ENCODE measurements at regions not wholly inside any gene's neighbourhood (a gene's known extent, or its start where the extent isn't known, plus 50 kb on each side); places are given as distances from the start of the nearest gene placed in this dataset.

GRCh38 chr3:146827836-146828235 is 222.7 kb upstream of the PLSCR5 start:
- TF ChIP-seq SPI1 (IDR thresholded peaks at IDR 0.05; ENCODE audit: low read depth, low read length) (no peak), POU2F2 (IDR thresholded peaks at IDR 0.05; ENCODE audit: low read depth, low read length) (no peak), TAF1 (IDR thresholded peaks at IDR 0.05; ENCODE audit: low read depth, low read length) (no peak), PAX5 (IDR thresholded peaks at IDR 0.05; ENCODE audit: insufficient read depth, low read length, severe bottlenecking) (no peak), POLR2AphosphoS5 (IDR thresholded peaks at IDR 0.05; ENCODE audit: low read depth, low read length) (no peak)
- no peak for FAIRE-seq
- no peak for DNase-seq (ENCODE audit: insufficient read length, low spot score)

- TF ChIP-seq POLR2AphosphoS5 (IDR thresholded peaks at IDR 0.05; ENCODE audit: low read depth, low read length) (no peak), POLR2A (IDR thresholded peaks at IDR 0.05; ENCODE audit: low read depth, low read length) (no peak), TAF1 (IDR thresholded peaks at IDR 0.05; ENCODE audit: low read depth, low read length) (no peak), SPI1 (IDR thresholded peaks at IDR 0.05; ENCODE audit: low read depth, low read length) (no peak), POU2F2 (IDR thresholded peaks at IDR 0.05; ENCODE audit: low read depth, low read length) (no peak), PAX5 (IDR thresholded peaks at IDR 0.05; ENCODE audit: insufficient read depth, low read length, severe bottlenecking) (no peak)
- no peak for FAIRE-seq
- no peak for DNase-seq (ENCODE audit: insufficient read length, low spot score)
Measured at GRCh38 chr3:146823622-146824021, 218.5 kb upstream of the PLSCR5 start.

- DNase-seq (ENCODE audit: insufficient read length, low spot score) (no peak), FAIRE-seq (no peak)
- TF ChIP-seq PAX5 (IDR thresholded peaks at IDR 0.05; ENCODE audit: insufficient read depth, low read length, severe bottlenecking) (no peak), POLR2A (IDR thresholded peaks at IDR 0.05; ENCODE audit: low read depth, low read length) (no peak), TAF1 (IDR thresholded peaks at IDR 0.05; ENCODE audit: low read depth, low read length) (no peak), SPI1 (IDR thresholded peaks at IDR 0.05; ENCODE audit: low read depth, low read length) (no peak), POLR2AphosphoS5 (IDR thresholded peaks at IDR 0.05; ENCODE audit: low read depth, low read length) (no peak), POU2F2 (IDR thresholded peaks at IDR 0.05; ENCODE audit: low read depth, low read length) (no peak)
Measured at GRCh38 chr3:146818866-146819265, 213.7 kb upstream of the PLSCR5 start.

GRCh38 chr3:146818301-146818700 is 213.2 kb upstream of the PLSCR5 start:
- DNase-seq (ENCODE audit: insufficient read length, low spot score), result no peak
- no peak for FAIRE-seq
- no peak for TF ChIP-seq POLR2A (IDR thresholded peaks at IDR 0.05; ENCODE audit: low read depth, low read length)
- no peak for TF ChIP-seq TAF1 (IDR thresholded peaks at IDR 0.05; ENCODE audit: low read depth, low read length)
- no peak for TF ChIP-seq POLR2AphosphoS5 (IDR thresholded peaks at IDR 0.05; ENCODE audit: low read depth, low read length)
- TF ChIP-seq PAX5 (IDR thresholded peaks at IDR 0.05; ENCODE audit: insufficient read depth, low read length, severe bottlenecking), result no peak
- no peak for TF ChIP-seq SPI1 (IDR thresholded peaks at IDR 0.05; ENCODE audit: low read depth, low read length)
- TF ChIP-seq POU2F2 (IDR thresholded peaks at IDR 0.05; ENCODE audit: low read depth, low read length), result no peak

GRCh38 chr3:146817704-146818103 is 212.6 kb upstream of the PLSCR5 start:
- FAIRE-seq (no peak), DNase-seq (ENCODE audit: insufficient read length, low spot score) (no peak)
- no peak for TF ChIP-seq POU2F2 (IDR thresholded peaks at IDR 0.05; ENCODE audit: low read depth, low read length)
- TF ChIP-seq POLR2AphosphoS5 (IDR thresholded peaks at IDR 0.05; ENCODE audit: low read depth, low read length), result no peak
- no peak for TF ChIP-seq TAF1 (IDR thresholded peaks at IDR 0.05; ENCODE audit: low read depth, low read length)
- no peak for TF ChIP-seq SPI1 (IDR thresholded peaks at IDR 0.05; ENCODE audit: low read depth, low read length)
- TF ChIP-seq POLR2A (IDR thresholded peaks at IDR 0.05; ENCODE audit: low read depth, low read length), result no peak
- TF ChIP-seq PAX5 (IDR thresholded peaks at IDR 0.05; ENCODE audit: insufficient read depth, low read length, severe bottlenecking), result no peak

- DNase-seq (ENCODE audit: insufficient read length, low spot score) (no peak), FAIRE-seq (no peak)
- TF ChIP-seq POLR2AphosphoS5 (IDR thresholded peaks at IDR 0.05; ENCODE audit: low read depth, low read length) (no peak), POLR2A (IDR thresholded peaks at IDR 0.05; ENCODE audit: low read depth, low read length) (no peak), TAF1 (IDR thresholded peaks at IDR 0.05; ENCODE audit: low read depth, low read length) (no peak)
Measured at GRCh38 chr3:146814601-146815315, 209.6 kb upstream of the PLSCR5 start.

- FAIRE-seq, result no peak
Measured at GRCh38 chr3:146813496-146813895, 208.3 kb upstream of the PLSCR5 start.

GRCh38 chr3:146803745-146804144 is 198.6 kb upstream of the PLSCR5 start:
- TF ChIP-seq PAX5 (IDR thresholded peaks at IDR 0.05; ENCODE audit: insufficient read depth, low read length, severe bottlenecking) (no peak), POU2F2 (IDR thresholded peaks at IDR 0.05; ENCODE audit: low read depth, low read length) (no peak), POLR2A (IDR thresholded peaks at IDR 0.05; ENCODE audit: low read depth, low read length) (no peak), TAF1 (IDR thresholded peaks at IDR 0.05; ENCODE audit: low read depth, low read length) (no peak), SPI1 (IDR thresholded peaks at IDR 0.05; ENCODE audit: low read depth, low read length) (no peak), POLR2AphosphoS5 (IDR thresholded peaks at IDR 0.05; ENCODE audit: low read depth, low read length) (no peak)
- no peak for FAIRE-seq
- no peak for DNase-seq (ENCODE audit: insufficient read length, low spot score)

More at GRCh38 chr3:146813496-146813895, 208.3 kb upstream of the PLSCR5 start:
- no peak for DNase-seq (ENCODE audit: insufficient read length, low spot score)
- TF ChIP-seq POU2F2 (IDR thresholded peaks at IDR 0.05; ENCODE audit: low read depth, low read length) (no peak), POLR2A (IDR thresholded peaks at IDR 0.05; ENCODE audit: low read depth, low read length) (no peak)

- DNase-seq (ENCODE audit: insufficient read length, low spot score) (no peak), FAIRE-seq (no peak)
- TF ChIP-seq POLR2AphosphoS5 (IDR thresholded peaks at IDR 0.05; ENCODE audit: low read depth, low read length) (no peak), SPI1 (IDR thresholded peaks at IDR 0.05; ENCODE audit: low read depth, low read length) (no peak), POU2F2 (IDR thresholded peaks at IDR 0.05; ENCODE audit: low read depth, low read length) (no peak), PAX5 (IDR thresholded peaks at IDR 0.05; ENCODE audit: insufficient read depth, low read length, severe bottlenecking) (no peak), TAF1 (IDR thresholded peaks at IDR 0.05; ENCODE audit: low read depth, low read length) (no peak), POLR2A (IDR thresholded peaks at IDR 0.05; ENCODE audit: low read depth, low read length) (no peak)
Measured at GRCh38 chr3:146801492-146801891, 196.3 kb upstream of the PLSCR5 start.

- TF ChIP-seq SPI1 (IDR thresholded peaks at IDR 0.05; ENCODE audit: low read depth, low read length) (no peak), POLR2A (IDR thresholded peaks at IDR 0.05; ENCODE audit: low read depth, low read length) (no peak), TAF1 (IDR thresholded peaks at IDR 0.05; ENCODE audit: low read depth, low read length) (no peak), POU2F2 (IDR thresholded peaks at IDR 0.05; ENCODE audit: low read depth, low read length) (no peak), PAX5 (IDR thresholded peaks at IDR 0.05; ENCODE audit: insufficient read depth, low read length, severe bottlenecking) (no peak), POLR2AphosphoS5 (IDR thresholded peaks at IDR 0.05; ENCODE audit: low read depth, low read length) (no peak)
- no peak for DNase-seq (ENCODE audit: insufficient read length, low spot score)
- no peak for FAIRE-seq
Measured at GRCh38 chr3:146800484-146800883, 195.3 kb upstream of the PLSCR5 start.

Data from GM12891 (cell line).